NOMO-1 treated with DMSO at 0.1 percent for 48 hours (cell line): ENCODE measurements at regions not wholly inside any gene's neighbourhood (a gene's known extent, or its start where the extent isn't known, plus 50 kb on each side); places are given as distances from the start of the nearest gene placed in this dataset.
A peak's percentile ranks its signal among the peaks of the same experiment; 100 is the strongest.

Experiments
- DNase-seq: peaks from one replicate; lab custom pipeline; 2025; ENCODE audit not compliant: unreplicated experiment; lab: John Stamatoyannopoulos, UW

GRCh38 chr12:19572920-19573558 is 133.7 kb downstream of the AEBP2 start:
- peak; percentile 55 for DNase-seq

GRCh38 chr12:19573866-19574265 is 134.6 kb downstream of the AEBP2 start:
- no peak for DNase-seq

- DNase-seq, result no peak
These were observed 135.3 kb downstream of the AEBP2 start for GRCh38 chr12:19574601-19575000.

- DNase-seq, result no peak
These were observed 136.3 kb downstream of the AEBP2 start for GRCh38 chr12:19575337-19576243.

- peak; percentile 40 for DNase-seq
These were observed 137.4 kb downstream of the AEBP2 start for GRCh38 chr12:19576506-19577280.

GRCh38 chr12:19577281-19577530 is 137.9 kb downstream of the AEBP2 start:
- no peak for DNase-seq

- DNase-seq, result no peak
These were observed 145.4 kb downstream of the AEBP2 start for GRCh38 chr12:19584732-19585131.

- peak; percentile 90 for DNase-seq
These were observed 149.7 kb downstream of the AEBP2 start for GRCh38 chr12:19588951-19589350.

- DNase-seq, result no peak
These were observed 152.7 kb downstream of the AEBP2 start for GRCh38 chr12:19591951-19592350.

GRCh38 chr12:19596434-19597166 is 157.3 kb downstream of the AEBP2 start:
- DNase-seq, result no peak

- no peak for DNase-seq
These were observed 158.1 kb downstream of the AEBP2 start for GRCh38 chr12:19597167-19598026.

- no peak for DNase-seq
These were observed 166.4 kb downstream of the AEBP2 start for GRCh38 chr12:19605720-19606119.

GRCh38 chr12:19608039-19608438 is 168.7 kb downstream of the AEBP2 start:
- no peak for DNase-seq

- no peak for DNase-seq
These were observed 173.8 kb downstream of the AEBP2 start for GRCh38 chr12:19613051-19613535.

- DNase-seq, result no peak
These were observed 175.5 kb downstream of the AEBP2 start for GRCh38 chr12:19614601-19615383.

GRCh38 chr12:19615384-19615725 is 176.1 kb downstream of the AEBP2 start:
- DNase-seq, result no peak

- no peak for DNase-seq
These were observed 177.5 kb downstream of the AEBP2 start for GRCh38 chr12:19616781-19617180.

- no peak for DNase-seq
These were observed 180.9 kb downstream of the AEBP2 start for GRCh38 chr12:19620222-19620621.

- no peak for DNase-seq
These were observed 184.6 kb downstream of the AEBP2 start for GRCh38 chr12:19623751-19624399.
